Upper lobe of left lung (tissue), 4 donors: ENCODE measurements at regions not wholly inside any gene's neighbourhood (a gene's known extent, or its start where the extent isn't known, plus 50 kb on each side); places are given as distances from the start of the nearest gene placed in this dataset.

ENCODE experiments used
- CTCF ChIP-seq, 6 experiments: fragments of 450-650 bp in 4 of 6; fragments of 200-600 bp in 2 of 6; sonication (generic) in 2 of 6; IDR thresholded peaks; one replicate each; pipeline ENCODE4 v1.5.1; 2016 to 2019; ENCODE audit warnings: antibody characterized with exemption in 6 of 6
- EP300 ChIP-seq, 4 donors: sonication (generic); formaldehyde crosslinking; IDR thresholded peaks; one replicate each; pipeline ENCODE4 v1.5.1; 2017; ENCODE audit warnings: antibody characterized with exemption in 4 of 4, control low read depth in 2 of 4
- POLR2A ChIP-seq, 4 donors: fragments of 450-650 bp; IDR thresholded peaks; one replicate each; pipeline ENCODE4 v1.5.1; 2016 to 2017; ENCODE audit warnings: antibody characterized with exemption in 4 of 4, mild to moderate bottlenecking in 2 of 4
- POLR2AphosphoS5 ChIP-seq, 2 donors: sonication (generic); formaldehyde crosslinking; IDR thresholded peaks; one replicate each; pipeline ENCODE4 v1.5.1; 2017; ENCODE audit warnings: antibody characterized with exemption in 2 of 2

- TF ChIP-seq CTCF (IDR thresholded peaks at IDR 0.05) (no peak), POLR2AphosphoS5 (IDR thresholded peaks at IDR 0.05) (no peak), POLR2A (IDR thresholded peaks at IDR 0.05) (no peak), EP300 (IDR thresholded peaks at IDR 0.05) (no peak)
Observed at GRCh38 chr1:73517603-73518191, 680.3 kb downstream of the LRRIQ3 start.
